ENCODE measurements at regions not wholly inside any gene's neighbourhood (a gene's known extent, or its start where the extent isn't known, plus 50 kb on each side); places are given as distances from the start of the nearest gene placed in this dataset.

DNA sequence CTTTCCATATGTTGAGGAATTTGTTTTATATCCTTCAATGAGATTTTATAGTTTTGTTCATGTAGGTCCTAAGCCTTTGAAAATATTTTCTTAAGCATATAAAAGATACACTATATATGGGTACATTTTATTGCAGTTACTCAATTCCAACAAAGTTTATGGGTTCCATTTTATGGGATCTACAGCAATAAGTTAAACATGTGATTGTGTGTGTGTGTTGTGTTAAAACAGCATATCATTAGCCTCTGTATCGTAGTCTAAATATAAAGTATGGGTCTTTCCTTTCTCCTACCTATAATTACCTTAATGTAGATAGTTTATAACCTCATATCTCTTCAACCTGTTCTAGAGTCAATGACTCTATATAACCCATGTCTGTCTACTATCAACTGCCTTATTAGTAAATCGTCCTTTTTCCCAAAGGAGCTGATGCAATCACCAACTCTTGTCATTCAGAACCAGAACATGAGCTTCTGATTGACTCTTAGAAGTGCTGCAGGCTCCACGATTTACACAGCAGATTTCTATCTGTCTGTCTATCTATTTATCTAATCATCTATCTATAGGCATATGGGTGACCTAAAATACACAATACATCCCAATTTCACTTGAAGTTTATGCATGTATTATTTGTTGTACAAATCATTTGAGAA is 512.6 kb upstream of the CBLB start:
- no peak for TF ChIP-seq POLR2A (IDR thresholded peaks at IDR 0.05; ENCODE audit: low read depth, low read length)
- TF ChIP-seq POLR2AphosphoS5 (IDR thresholded peaks at IDR 0.05; ENCODE audit: low read depth, low read length): no peak
- TF ChIP-seq TAF1 (IDR thresholded peaks at IDR 0.05; ENCODE audit: low read depth, low read length): no peak
- TF ChIP-seq SPI1 (IDR thresholded peaks at IDR 0.05; ENCODE audit: low read depth, low read length): no peak
- no peak for TF ChIP-seq PAX5 (IDR thresholded peaks at IDR 0.05; ENCODE audit: insufficient read depth, low read length, severe bottlenecking)

All from GM12891 (cell line).